GM23248 (cell line): ENCODE measurements at regions not wholly inside any gene's neighbourhood (a gene's known extent, or its start where the extent isn't known, plus 50 kb on each side); places are given as distances from the start of the nearest gene placed in this dataset.

Source experiments
- DNase-seq: peaks from one replicate; pipeline ENCODE4 v3.0.0-alpha.2; 2015
- H2AFZ ChIP-seq: fragments of 200-600 bp; sonication (generic); 2 replicates; pipeline ENCODE4 v1.6.1; 2016; ENCODE audit warnings: antibody characterized with exemption
- H3F3A ChIP-seq: fragments of 200-600 bp; sonication (generic); 2 replicates; pipeline ENCODE4 v1.6.1; 2016; ENCODE audit warnings: mild to moderate bottlenecking, antibody characterized with exemption, mixed run types; ENCODE audit not compliant: insufficient read depth
- H3K27ac ChIP-seq: fragments of 200-600 bp; sonication (generic); 2 replicates; pipeline ENCODE4 v1.5.1; 2016; ENCODE audit warnings: mild to moderate bottlenecking
- H3K27me3 ChIP-seq: fragments of 200-600 bp; sonication (generic); replicated peaks from 2 replicates; pipeline ENCODE4 v1.6.1; 2016; ENCODE audit warnings: mild to moderate bottlenecking; ENCODE audit not compliant: insufficient read depth
- H3K36me3 ChIP-seq: fragments of 200-600 bp; sonication (generic); 2 replicates; pipeline ENCODE4 v1.6.1; 2016; ENCODE audit warnings: low read depth, mild to moderate bottlenecking
- H3K4me1 ChIP-seq: fragments of 200-600 bp; sonication (generic); 2 replicates; pipeline ENCODE4 v1.6.1; 2016; ENCODE audit warnings: mild to moderate bottlenecking; ENCODE audit not compliant: insufficient read depth
- H3K4me2 ChIP-seq: fragments of 200-600 bp; sonication (generic); one replicate; pipeline ENCODE4 v1.6.1; 2016; ENCODE audit warnings: mild to moderate bottlenecking; ENCODE audit not compliant: unreplicated experiment
- H3K4me3 ChIP-seq: fragments of 200-600 bp; sonication (generic); 2 replicates; pipeline ENCODE4 v1.5.1; 2016; ENCODE audit warnings: mild to moderate bottlenecking
- H3K79me2 ChIP-seq: fragments of 200-600 bp; sonication (generic); 2 replicates; pipeline ENCODE4 v1.6.1; 2016; ENCODE audit warnings: mild to moderate bottlenecking; ENCODE audit not compliant: insufficient read depth
- H3K9ac ChIP-seq: fragments of 200-600 bp; sonication (generic); 2 replicates; pipeline ENCODE4 v1.6.1; 2016; ENCODE audit warnings: mild to moderate bottlenecking
- H3K9me2 ChIP-seq: fragments of 200-600 bp; sonication (generic); 2 replicates; pipeline ENCODE4 v1.6.1; 2016; ENCODE audit warnings: mixed run types, mild to moderate bottlenecking, moderate library complexity; ENCODE audit not compliant: insufficient read depth
- H3K9me3 ChIP-seq: fragments of 200-600 bp; sonication (generic); one replicate; pipeline ENCODE4 v1.6.1; 2017; ENCODE audit warnings: low read depth
- H4K20me1 ChIP-seq: fragments of 200-600 bp; sonication (generic); 2 replicates; pipeline ENCODE4 v1.6.0; 2016; ENCODE audit not compliant: insufficient read depth
- EZH2 ChIP-seq: fragments of 200-600 bp; sonication (generic); IDR thresholded peaks from 2 replicates; pipeline ENCODE4 v1.6.1; 2018; ENCODE audit warnings: antibody characterized with exemption, mild to moderate bottlenecking; ENCODE audit not compliant: insufficient read depth, poor library complexity, severe bottlenecking
- EZH2phosphoT487 ChIP-seq: fragments of 200-600 bp; sonication (generic); IDR thresholded peaks from 2 replicates; pipeline ENCODE4 v1.6.1; 2018; ENCODE audit warnings: antibody characterized with exemption, moderate library complexity, mild to moderate bottlenecking, low read depth; ENCODE audit not compliant: insufficient read depth
- WGBS, 2 experiments: methylation state at CpG; one replicate each; pipeline ENCODE4 v1.1.6; 2015 to 2017; ENCODE audit warnings: low lambda C conversion rate in 2 of 2, low coverage in 1 of 2; ENCODE audit errors: missing lambda C conversion rate in 2 of 2; 5-methylcytosine and 5-hydroxymethylcytosine counted together
- in situ Hi-C: fragments of 300-500 bp; cut with MboI; formaldehyde crosslinking; loops from 2 replicates; pipeline ENCODE4 v1.15.0; 2020

GRCh38 chr10:60569681-60570080 lies 180.0 kb upstream of the ANK3 start:
- H3K79me2 ChIP-seq, result no peaks in the 10 kb centered on the region
- no peaks in the 10 kb centered on the region for H3K9me2 ChIP-seq
- no peak overlapping the region for H3K4me2 ChIP-seq
- in situ Hi-C loops, result no loop called here
- H3K27ac ChIP-seq, result no peak overlapping the region
- H2AFZ ChIP-seq, result no peak overlapping the region
- no peaks in the 10 kb centered on the region for H3K36me3 ChIP-seq
- H3K4me1 ChIP-seq, result peaks cover 6% of the 10 kb centered on the region; the same call in 1 of the 2 replicates
- H4K20me1 ChIP-seq, result no peaks in the 10 kb centered on the region
- no peaks in the 10 kb centered on the region for H3K27me3 ChIP-seq
- peaks cover 5% of the 10 kb centered on the region; the same call in 1 of the 2 replicates for H3F3A ChIP-seq
- no peak overlapping the region for H3K4me3 ChIP-seq
- TF ChIP-seq EZH2phosphoT487, result no peak
- TF ChIP-seq EZH2, result no peak
- H3K9ac ChIP-seq, result no peak overlapping the region
- no peak for DNase-seq
- H3K9me3 ChIP-seq, result no peaks in the 10 kb centered on the region

GRCh38 chr10:60566096-60566495 lies 176.4 kb upstream of the ANK3 start:
- Histone ChIP-seq H3K9ac (no peak overlapping the region), H3K27me3 (no peaks in the 10 kb centered on the region), H3K9me2 (no peaks in the 10 kb centered on the region), H3K4me1 (no peaks in the 10 kb centered on the region), H3K4me3 (no peak overlapping the region), H4K20me1 (no peaks in the 10 kb centered on the region), H2AFZ (no peak overlapping the region), H3K36me3 (no peaks in the 10 kb centered on the region), H3K79me2 (no peaks in the 10 kb centered on the region), H3F3A (no peaks in the 10 kb centered on the region), H3K9me3 (no peaks in the 10 kb centered on the region), H3K4me2 (no peak overlapping the region), H3K27ac (no peak overlapping the region)
- TF ChIP-seq EZH2phosphoT487, result no peak
- TF ChIP-seq EZH2, result no peak
- in situ Hi-C loops, result no loop called here
- no peak for DNase-seq

- no peaks in the 10 kb centered on the region for H4K20me1 ChIP-seq
- no peaks in the 10 kb centered on the region for H3K9me3 ChIP-seq
- in situ Hi-C loops, result no loop called here
- no peak overlapping the region for H3K9ac ChIP-seq
- H3F3A ChIP-seq, result no peaks in the 10 kb centered on the region
- no peak overlapping the region for H3K27ac ChIP-seq
- no peak for DNase-seq
- H3K9me2 ChIP-seq, result no peaks in the 10 kb centered on the region
- no peak overlapping the region for H3K4me3 ChIP-seq
- H3K4me1 ChIP-seq, result no peaks in the 10 kb centered on the region
- no peaks in the 10 kb centered on the region for H3K27me3 ChIP-seq
- TF ChIP-seq EZH2 (no peak), EZH2phosphoT487 (no peak)
- H3K4me2 ChIP-seq, result no peak overlapping the region
- H3K79me2 ChIP-seq, result no peaks in the 10 kb centered on the region
- no peak overlapping the region for H2AFZ ChIP-seq
- H3K36me3 ChIP-seq, result no peaks in the 10 kb centered on the region
- WGBS, 2 experiments, result 53 to 55% methylated on average over 2 of the region's 2 CpGs
Measured at GRCh38 chr10:60565492-60565891, 175.8 kb upstream of the ANK3 start.

- H3K4me3 ChIP-seq, result no peak overlapping the region
- H3K4me1 ChIP-seq, result no peaks in the 10 kb centered on the region
- TF ChIP-seq EZH2, result no peak
- no peak for TF ChIP-seq EZH2phosphoT487
- in situ Hi-C loops, result no loop called here
- no peaks in the 10 kb centered on the region for H3K79me2 ChIP-seq
- H3F3A ChIP-seq, result no peaks in the 10 kb centered on the region
- no peaks in the 10 kb centered on the region for H3K27me3 ChIP-seq
- no peaks in the 10 kb centered on the region for H3K36me3 ChIP-seq
- no peaks in the 10 kb centered on the region for H3K9me2 ChIP-seq
- no peaks in the 10 kb centered on the region for H3K9me3 ChIP-seq
- no peak overlapping the region for H3K27ac ChIP-seq
- H3K4me2 ChIP-seq, result no peak overlapping the region
- DNase-seq, result peak; percentile 7
- H3K9ac ChIP-seq, result no peak overlapping the region
- 61 to 62% methylated on average over 3 of the region's 3 CpGs for WGBS, 2 experiments
- no peak overlapping the region for H2AFZ ChIP-seq
- no peaks in the 10 kb centered on the region for H4K20me1 ChIP-seq
Measured at GRCh38 chr10:60564475-60564874, 174.8 kb upstream of the ANK3 start.

GRCh38 chr10:60560451-60560850 lies 170.8 kb upstream of the ANK3 start:
- Histone ChIP-seq H3K79me2 (no peaks in the 10 kb centered on the region), H3K4me2 (no peak overlapping the region), H3K9me3 (no peaks in the 10 kb centered on the region), H3K36me3 (no peaks in the 10 kb centered on the region), H3K9me2 (no peaks in the 10 kb centered on the region), H3K4me3 (no peak overlapping the region), H3K4me1 (no peaks in the 10 kb centered on the region), H4K20me1 (no peaks in the 10 kb centered on the region), H3F3A (no peaks in the 10 kb centered on the region), H2AFZ (no peak overlapping the region), H3K27me3 (no peaks in the 10 kb centered on the region), H3K27ac (no peak overlapping the region), H3K9ac (no peak overlapping the region)
- no peak for DNase-seq
- in situ Hi-C loops, result no loop called here
- TF ChIP-seq EZH2 (no peak), EZH2phosphoT487 (no peak)
- 59 to 62% methylated on average over 2 of the region's 2 CpGs for WGBS, 2 experiments
